Peyer's patch (tissue), 4 donors: ENCODE measurements at regions not wholly inside any gene's neighbourhood (a gene's known extent, or its start where the extent isn't known, plus 50 kb on each side); places are given as distances from the start of the nearest gene placed in this dataset.

Source experiments
- CTCF ChIP-seq, 6 experiments: fragments of 450-650 bp in 4 of 6; fragments of 200-600 bp in 2 of 6; sonication (generic) in 1 of 6; IDR thresholded peaks; one replicate each; pipeline ENCODE4 v1.5.1; 2017 to 2019; ENCODE audit warnings: antibody characterized with exemption in 6 of 6, mild to moderate bottlenecking in 3 of 6, moderate library complexity in 1 of 6
- POLR2A ChIP-seq, 2 donors: fragments of 450-650 bp; IDR thresholded peaks; one replicate each; pipeline ENCODE4 v1.5.1; 2017; ENCODE audit warnings: antibody characterized with exemption in 2 of 2, mild to moderate bottlenecking in 2 of 2, moderate library complexity in 2 of 2

DNA sequence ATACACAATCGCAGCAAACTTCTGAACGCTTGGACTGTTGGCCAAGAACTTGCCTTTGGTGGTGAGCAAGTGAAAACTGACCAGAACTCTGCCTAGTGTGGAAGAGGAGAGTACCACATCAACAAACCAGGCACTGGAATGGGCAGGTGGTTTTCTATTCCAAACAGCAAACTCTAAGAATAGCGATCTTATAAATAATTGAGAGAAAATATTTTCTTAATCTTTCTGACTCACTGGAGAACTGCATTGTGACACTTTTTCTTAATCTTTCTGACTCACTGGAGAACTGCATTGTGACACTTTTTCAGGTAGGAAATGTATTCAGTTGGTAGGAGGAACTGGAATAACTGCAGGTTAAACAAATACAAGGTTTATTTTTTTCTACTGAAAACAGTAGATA lies 57.0 kb upstream of the SORBS2 start:
- no peak for TF ChIP-seq CTCF (IDR thresholded peaks at IDR 0.05)
- TF ChIP-seq POLR2A (IDR thresholded peaks at IDR 0.05), result no peak
